GM23248 (cell line): ENCODE measurements at regions not wholly inside any gene's neighbourhood (a gene's known extent, or its start where the extent isn't known, plus 50 kb on each side); places are given as distances from the start of the nearest gene placed in this dataset.

Experiments
- EZH2 ChIP-seq: fragments of 200-600 bp; sonication (generic); IDR thresholded peaks from 2 replicates; pipeline ENCODE4 v1.6.1; 2018; ENCODE audit warnings: antibody characterized with exemption, mild to moderate bottlenecking; ENCODE audit not compliant: insufficient read depth, poor library complexity, severe bottlenecking
- EZH2phosphoT487 ChIP-seq: fragments of 200-600 bp; sonication (generic); IDR thresholded peaks from 2 replicates; pipeline ENCODE4 v1.6.1; 2018; ENCODE audit warnings: antibody characterized with exemption, moderate library complexity, mild to moderate bottlenecking, low read depth; ENCODE audit not compliant: insufficient read depth

DNA sequence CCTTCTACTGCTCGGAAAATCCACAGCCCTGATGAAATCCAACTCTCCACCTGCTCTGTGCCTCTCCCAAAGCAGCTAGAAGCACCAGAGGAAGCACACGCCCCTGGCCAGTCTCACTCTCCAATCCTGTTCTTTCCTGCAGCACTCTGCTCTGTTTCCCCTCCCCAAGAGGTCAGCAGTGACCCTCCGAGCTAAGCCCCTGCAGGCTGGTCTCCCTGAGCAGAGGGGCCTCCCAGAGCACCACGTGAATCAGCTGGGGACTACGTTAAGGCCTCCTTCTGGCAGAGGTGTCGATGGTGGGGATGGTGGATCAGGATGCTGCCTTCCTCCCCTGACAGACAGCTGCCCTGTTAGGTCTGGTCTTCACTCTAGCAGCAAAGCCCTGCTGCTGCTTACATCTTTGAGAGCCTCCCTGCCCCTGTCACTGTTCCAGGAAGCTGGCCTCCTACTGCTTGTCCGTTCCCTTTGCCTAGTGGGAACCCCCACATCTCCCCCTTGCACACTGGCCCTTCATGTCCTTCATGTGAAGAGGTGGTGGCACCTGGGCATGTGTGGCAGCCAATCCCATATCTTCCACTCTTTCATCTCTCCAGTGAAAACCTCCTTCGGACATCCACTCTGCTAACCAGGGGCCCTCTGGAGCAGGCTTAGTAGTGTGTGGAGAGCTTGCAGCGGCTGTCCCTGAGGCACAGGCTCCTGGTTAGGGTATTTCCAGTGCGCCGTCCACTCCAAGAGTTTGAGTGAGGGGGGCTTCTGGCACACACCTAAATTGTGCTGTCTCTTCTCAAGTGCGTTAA lies 307.5 kb upstream of the HS6ST1 start:
- TF ChIP-seq EZH2 (no peak), EZH2phosphoT487 (no peak)
